Ovary (tissue), 3 donors: ENCODE measurements at regions not wholly inside any gene's neighbourhood (a gene's known extent, or its start where the extent isn't known, plus 50 kb on each side); places are given as distances from the start of the nearest gene placed in this dataset.

Experiments
- CTCF ChIP-seq, 3 donors: fragments of 450-650 bp in 2 of 3; fragments of 200-600 bp in 1 of 3; IDR thresholded peaks; one replicate each; pipeline versions ENCODE4 v1.5.1 to v1.8.0; 2016 to 2022; ENCODE audit warnings: antibody characterized with exemption in 3 of 3, mild to moderate bottlenecking in 1 of 3
- EP300 ChIP-seq: sonication (generic); formaldehyde crosslinking; IDR thresholded peaks from one replicate; pipeline ENCODE4 v1.6.1; 2017; ENCODE audit warnings: antibody characterized with exemption
- POLR2A ChIP-seq: fragments of 450-650 bp; IDR thresholded peaks from one replicate; pipeline ENCODE4 v1.6.1; 2017; ENCODE audit warnings: antibody characterized with exemption, mild to moderate bottlenecking, moderate library complexity
- donor health status: DM: no; HTN: no; CAD: no.

- no peak for TF ChIP-seq CTCF (IDR thresholded peaks at IDR 0.05)
- no peak for TF ChIP-seq POLR2A
- no peak for TF ChIP-seq EP300
Measured at GRCh38 chr9:14511452-14511851, 181.8 kb downstream of the ZDHHC21 start.
